ENCODE measurements at regions not wholly inside any gene's neighbourhood (a gene's known extent, or its start where the extent isn't known, plus 50 kb on each side); places are given as distances from the start of the nearest gene placed in this dataset.

DNA sequence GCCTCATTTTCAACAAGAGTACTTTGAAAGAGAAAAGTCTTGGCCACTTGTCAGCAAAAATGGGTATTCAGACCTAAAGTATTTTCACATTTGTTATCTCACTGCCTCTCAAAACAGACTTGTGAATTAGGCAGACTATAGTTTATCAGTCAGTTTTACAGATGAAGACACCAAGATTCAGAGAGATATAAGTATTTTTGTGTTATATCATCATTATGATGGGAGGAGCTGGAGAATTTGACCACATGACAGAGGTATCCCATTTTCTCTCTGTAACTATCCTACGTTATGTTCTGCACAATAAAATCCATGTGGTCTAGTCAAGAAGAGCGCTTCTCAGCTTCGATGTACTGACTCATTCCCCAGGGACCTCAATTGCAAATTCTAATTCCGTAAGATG is 213.7 kb downstream of the MYCN start:
- H3F3A ChIP-seq (ENCODE audit: insufficient read depth, low read length), result no peaks in the 10 kb centered on the region
- H3K4me3 ChIP-seq (ENCODE audit: low read depth, low read length, poor library complexity, severe bottlenecking), result no peak overlapping the region
- no peaks in the 10 kb centered on the region for H3K79me2 ChIP-seq (ENCODE audit: insufficient read depth, low read length)
- no peaks in the 10 kb centered on the region for H3K9me3 ChIP-seq (ENCODE audit: low read length)
- no peak overlapping the region for H3K4me2 ChIP-seq (ENCODE audit: low read length)
- TF ChIP-seq EZH2 (IDR thresholded peaks at IDR 0.05; ENCODE audit: borderline replicate concordance, low read length) (no peak), CTCF (IDR thresholded peaks at IDR 0.05; ENCODE audit: low read length) (no peak)
- H3K9me2 ChIP-seq (ENCODE audit: low read depth, low read length), result no peaks in the 10 kb centered on the region
- H3K27ac ChIP-seq (ENCODE audit: low read depth, low read length, poor library complexity, severe bottlenecking), result no peak overlapping the region
- no peaks in the 10 kb centered on the region for H3K4me1 ChIP-seq (ENCODE audit: insufficient read depth, low read length, severe bottlenecking)
- no peak overlapping the region for H3K9ac ChIP-seq (ENCODE audit: low read length)
- H3K27me3 ChIP-seq (ENCODE audit: insufficient read depth, low read length), result no peaks in the 10 kb centered on the region
- no peak overlapping the region for H2AFZ ChIP-seq (ENCODE audit: low read length)
- H4K20me1 ChIP-seq (ENCODE audit: insufficient read depth, low read length), result no peaks in the 10 kb centered on the region
- no peaks in the 10 kb centered on the region for H3K36me3 ChIP-seq (ENCODE audit: insufficient read depth, low read length)

- TF ChIP-seq CTCF (IDR thresholded peaks at IDR 0.05; ENCODE audit: low read length) (no peak), EZH2 (IDR thresholded peaks at IDR 0.05; ENCODE audit: borderline replicate concordance, low read length) (no peak)
Observed at GRCh38 chr2:16153754-16154035, 213.3 kb downstream of the MYCN start.

DNA sequence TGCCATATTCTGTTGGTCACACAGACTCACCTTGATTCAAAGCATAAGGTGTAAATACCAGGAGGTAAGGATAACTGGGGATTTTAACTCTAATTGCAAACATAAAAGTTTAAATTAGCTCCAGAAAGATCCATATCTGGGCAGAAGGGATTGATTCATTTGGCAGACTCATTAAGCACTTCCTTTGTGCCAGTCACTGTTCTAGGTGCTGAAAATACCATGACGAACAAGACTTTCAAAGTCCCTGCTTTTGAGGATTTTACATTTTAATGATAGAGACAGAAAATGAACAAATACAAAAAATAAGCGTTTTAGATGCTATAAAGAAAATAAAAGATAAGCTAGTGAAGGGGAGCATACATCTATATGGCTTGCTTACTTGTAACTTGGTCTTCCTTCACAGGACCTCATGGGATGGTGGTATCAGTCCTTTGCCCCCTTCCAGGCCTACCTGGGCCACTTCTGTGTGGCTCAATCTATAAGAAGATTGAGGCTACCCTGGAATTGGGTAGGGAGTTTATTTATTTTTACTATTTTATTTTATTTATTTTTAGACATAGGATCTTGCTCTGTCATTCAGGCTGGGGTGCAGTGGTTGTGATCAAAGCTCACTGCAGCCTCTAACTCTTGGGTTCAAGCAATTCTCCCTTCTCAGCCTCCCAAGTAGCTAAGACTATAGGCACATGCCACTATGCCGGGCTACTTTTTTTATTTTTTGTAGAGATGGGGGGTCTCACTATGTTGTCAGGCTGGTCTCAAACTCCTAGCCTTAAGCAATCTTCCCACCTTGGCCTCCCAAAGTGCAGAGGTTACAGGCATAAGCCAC is 212.8 kb downstream of the MYCN start:
- H3K9me2 ChIP-seq (ENCODE audit: low read depth, low read length), result no peaks in the 10 kb centered on the region
- no peak overlapping the region for H3K9ac ChIP-seq (ENCODE audit: low read length)
- H2AFZ ChIP-seq (ENCODE audit: low read length), result no peak overlapping the region
- no peaks in the 10 kb centered on the region for H3K36me3 ChIP-seq (ENCODE audit: insufficient read depth, low read length)
- no peaks in the 10 kb centered on the region for H3K79me2 ChIP-seq (ENCODE audit: insufficient read depth, low read length)
- no peaks in the 10 kb centered on the region for H3K4me1 ChIP-seq (ENCODE audit: insufficient read depth, low read length, severe bottlenecking)
- no peaks in the 10 kb centered on the region for H3F3A ChIP-seq (ENCODE audit: insufficient read depth, low read length)
- H3K27ac ChIP-seq (ENCODE audit: low read depth, low read length, poor library complexity, severe bottlenecking), result no peak overlapping the region
- no peaks in the 10 kb centered on the region for H4K20me1 ChIP-seq (ENCODE audit: insufficient read depth, low read length)
- no peak overlapping the region for H3K4me3 ChIP-seq (ENCODE audit: low read depth, low read length, poor library complexity, severe bottlenecking)
- TF ChIP-seq EZH2 (IDR thresholded peaks at IDR 0.05; ENCODE audit: borderline replicate concordance, low read length) (no peak), CTCF (IDR thresholded peaks at IDR 0.05; ENCODE audit: low read length) (no peak)
- H3K9me3 ChIP-seq (ENCODE audit: low read length), result no peaks in the 10 kb centered on the region
- H3K4me2 ChIP-seq (ENCODE audit: low read length), result no peak overlapping the region
- H3K27me3 ChIP-seq (ENCODE audit: insufficient read depth, low read length), result no peaks in the 10 kb centered on the region

More at GRCh38 chr2:16153754-16154035, 213.3 kb downstream of the MYCN start:
- no peaks in the 10 kb centered on the region for H3K4me1 ChIP-seq (ENCODE audit: insufficient read depth, low read length, severe bottlenecking)
- no peaks in the 10 kb centered on the region for H4K20me1 ChIP-seq (ENCODE audit: insufficient read depth, low read length)
- no peaks in the 10 kb centered on the region for H3K36me3 ChIP-seq (ENCODE audit: insufficient read depth, low read length)
- no peak overlapping the region for H2AFZ ChIP-seq (ENCODE audit: low read length)
- H3K79me2 ChIP-seq (ENCODE audit: insufficient read depth, low read length), result no peaks in the 10 kb centered on the region
- H3K9ac ChIP-seq (ENCODE audit: low read length), result no peak overlapping the region
- H3K4me3 ChIP-seq (ENCODE audit: low read depth, low read length, poor library complexity, severe bottlenecking), result no peak overlapping the region
- H3K4me2 ChIP-seq (ENCODE audit: low read length), result no peak overlapping the region
- H3K9me3 ChIP-seq (ENCODE audit: low read length), result no peaks in the 10 kb centered on the region
- H3K27me3 ChIP-seq (ENCODE audit: insufficient read depth, low read length), result no peaks in the 10 kb centered on the region
- H3K27ac ChIP-seq (ENCODE audit: low read depth, low read length, poor library complexity, severe bottlenecking), result no peak overlapping the region
- H3K9me2 ChIP-seq (ENCODE audit: low read depth, low read length), result no peaks in the 10 kb centered on the region
- H3F3A ChIP-seq (ENCODE audit: insufficient read depth, low read length), result no peaks in the 10 kb centered on the region
